GM12878 (cell line): ENCODE measurements at regions not wholly inside any gene's neighbourhood (a gene's known extent, or its start where the extent isn't known, plus 50 kb on each side); places are given as distances from the start of the nearest gene placed in this dataset.

Source experiments
- CTCF ChIP-seq, 3 experiments: IDR thresholded peaks in 2 of 3; conservative IDR thresholded peaks in 1 of 3; 2 replicates each; pipeline ENCODE4 v1.5.1; 2011; ENCODE audit warnings: low read depth in 3 of 3, low read length in 3 of 3, mild to moderate bottlenecking in 3 of 3, control low read depth in 2 of 3, moderate library complexity in 2 of 3, inconsistent platforms in 1 of 3, mixed read lengths in 1 of 3; ENCODE audit not compliant: control insufficient read depth in 2 of 3, insufficient read depth in 1 of 3; ENCODE audit errors: extremely low read depth in 1 of 3
- EZH2 ChIP-seq: IDR thresholded peaks from 2 replicates; pipeline ENCODE4 v1.6.1; 2012; ENCODE audit warnings: low read depth, mild to moderate bottlenecking, control low read depth, inconsistent platforms, low read length, borderline replicate concordance; ENCODE audit not compliant: control insufficient read depth
- FOXM1 ChIP-seq: IDR thresholded peaks from 2 replicates; pipeline ENCODE4 v1.6.1; 2012; ENCODE audit warnings: low read depth, mild to moderate bottlenecking, inconsistent platforms, low read length, moderate library complexity
- HCFC1 ChIP-seq: fragments of 150-350 bp; IDR thresholded peaks from 2 replicates; pipeline ENCODE4 v1.6.1; 2014; ENCODE audit warnings: low read length
- POLR2A ChIP-seq: IDR thresholded peaks from 2 replicates; pipeline ENCODE4 v1.6.1; 2011; ENCODE audit warnings: low read depth, mild to moderate bottlenecking, low read length
- POLR2AphosphoS5 ChIP-seq: IDR thresholded peaks from 2 replicates; pipeline ENCODE4 v1.6.1; 2011; ENCODE audit warnings: mild to moderate bottlenecking, low read length, inconsistent platforms
- ZNF274 ChIP-seq: IDR thresholded peaks from one replicate; pipeline ENCODE4 v1.8.0; 2011; ENCODE audit not compliant: insufficient read length, insufficient read depth
- ZZZ3 ChIP-seq: IDR thresholded peaks from 2 replicates; pipeline ENCODE4 v1.6.1; 2011; ENCODE audit warnings: low read depth; ENCODE audit not compliant: control insufficient read depth, insufficient read length
- TF ChIP-seq, protein P1 (sequence below): fragments of 150-350 bp; IDR thresholded peaks from 2 replicates; pipeline ENCODE4 v1.6.1; 2016; ENCODE audit warnings: low read depth, low read length

DNA sequence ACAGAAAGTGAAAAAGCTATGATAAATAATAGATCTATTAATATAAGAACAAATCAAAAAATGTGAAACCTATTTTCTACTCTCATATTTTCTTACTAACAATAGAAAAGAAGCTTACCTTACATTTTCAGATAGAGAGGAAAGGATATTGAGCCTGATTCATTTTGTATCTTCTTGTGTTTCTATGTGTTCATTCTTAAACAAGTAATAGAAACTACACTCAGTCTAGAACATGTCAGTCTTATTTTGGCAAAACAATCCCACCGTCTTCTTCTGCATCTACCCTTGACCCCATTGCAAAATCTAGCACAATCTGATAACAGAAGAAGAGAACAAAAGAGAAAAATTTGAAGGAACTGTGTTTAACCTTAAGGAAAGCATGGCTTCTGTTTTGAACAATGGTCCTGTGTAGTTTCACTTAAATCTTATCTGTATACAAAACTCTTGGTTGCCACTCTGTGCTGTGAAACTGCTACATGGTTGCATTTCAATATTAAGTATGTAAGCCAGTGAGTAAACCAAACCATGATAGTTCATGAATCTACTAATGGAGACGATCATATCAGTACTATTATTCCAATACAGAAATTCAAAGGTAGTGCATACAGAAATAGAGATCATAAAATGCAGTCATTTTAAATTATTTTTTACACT, 69.5 kb upstream of the LGSN start:
- TF ChIP-seq EZH2 = no peak
- TF ChIP-seq POLR2A = no peak
- TF ChIP-seq ZNF274 = no peak
- no peak for TF ChIP-seq CTCF (IDR thresholded peaks at IDR 0.05 in 2 of 3, conservative IDR thresholded peaks at IDR 0.05 in 1 of 3; ENCODE audit: control insufficient read depth in 2 of 3, extremely low read depth in 1 of 3, insufficient read depth in 1 of 3, low read depth in 3 of 3, low read length in 3 of 3)
- no peak for TF ChIP-seq HCFC1
- no peak for TF ChIP-seq POLR2AphosphoS5
- TF ChIP-seq ZZZ3 = no peak
- TF ChIP-seq, protein P1, sequence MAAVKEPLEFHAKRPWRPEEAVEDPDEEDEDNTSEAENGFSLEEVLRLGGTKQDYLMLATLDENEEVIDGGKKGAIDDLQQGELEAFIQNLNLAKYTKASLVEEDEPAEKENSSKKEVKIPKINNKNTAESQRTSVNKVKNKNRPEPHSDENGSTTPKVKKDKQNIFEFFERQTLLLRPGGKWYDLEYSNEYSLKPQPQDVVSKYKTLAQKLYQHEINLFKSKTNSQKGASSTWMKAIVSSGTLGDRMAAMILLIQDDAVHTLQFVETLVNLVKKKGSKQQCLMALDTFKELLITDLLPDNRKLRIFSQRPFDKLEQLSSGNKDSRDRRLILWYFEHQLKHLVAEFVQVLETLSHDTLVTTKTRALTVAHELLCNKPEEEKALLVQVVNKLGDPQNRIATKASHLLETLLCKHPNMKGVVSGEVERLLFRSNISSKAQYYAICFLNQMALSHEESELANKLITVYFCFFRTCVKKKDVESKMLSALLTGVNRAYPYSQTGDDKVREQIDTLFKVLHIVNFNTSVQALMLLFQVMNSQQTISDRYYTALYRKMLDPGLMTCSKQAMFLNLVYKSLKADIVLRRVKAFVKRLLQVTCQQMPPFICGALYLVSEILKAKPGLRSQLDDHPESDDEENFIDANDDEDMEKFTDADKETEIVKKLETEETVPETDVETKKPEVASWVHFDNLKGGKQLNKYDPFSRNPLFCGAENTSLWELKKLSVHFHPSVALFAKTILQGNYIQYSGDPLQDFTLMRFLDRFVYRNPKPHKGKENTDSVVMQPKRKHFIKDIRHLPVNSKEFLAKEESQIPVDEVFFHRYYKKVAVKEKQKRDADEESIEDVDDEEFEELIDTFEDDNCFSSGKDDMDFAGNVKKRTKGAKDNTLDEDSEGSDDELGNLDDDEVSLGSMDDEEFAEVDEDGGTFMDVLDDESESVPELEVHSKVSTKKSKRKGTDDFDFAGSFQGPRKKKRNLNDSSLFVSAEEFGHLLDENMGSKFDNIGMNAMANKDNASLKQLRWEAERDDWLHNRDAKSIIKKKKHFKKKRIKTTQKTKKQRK = no peak
- no peak for TF ChIP-seq FOXM1
